Thymus (tissue), 11 donors: ENCODE measurements at regions not wholly inside any gene's neighbourhood (a gene's known extent, or its start where the extent isn't known, plus 50 kb on each side); places are given as distances from the start of the nearest gene placed in this dataset.

Source experiments
- DNase-seq, 9 donors: peaks; one replicate each; pipeline ENCODE4 v3.0.0-alpha.2; 2013; ENCODE audit warnings: low spot score in 9 of 9, low read depth in 6 of 9, missing footprints in 1 of 9
- H3K27ac ChIP-seq, 2 donors: one replicate each; pipeline ENCODE4 v1.5.1; 2013; ENCODE audit warnings: control low read depth in 1 of 2, low read depth in 1 of 2, low read length in 1 of 2, mild to moderate bottlenecking in 1 of 2, moderate library complexity in 1 of 2
- H3K27me3 ChIP-seq, 2 donors: one replicate each; pipeline ENCODE4 v1.5.1; 2013; ENCODE audit warnings: low read length in 1 of 2; ENCODE audit not compliant: control insufficient read depth in 2 of 2, insufficient read depth in 1 of 2
- H3K36me3 ChIP-seq, 2 donors: one replicate each; pipeline ENCODE4 v1.5.1; 2013; ENCODE audit warnings: low read length in 1 of 2, mild to moderate bottlenecking in 1 of 2, moderate library complexity in 1 of 2; ENCODE audit not compliant: control insufficient read depth in 2 of 2, insufficient read depth in 2 of 2
- H3K4me1 ChIP-seq, 2 donors: one replicate each; pipeline ENCODE4 v1.5.1; 2013; ENCODE audit warnings: low read length in 2 of 2; ENCODE audit not compliant: control insufficient read depth in 2 of 2, insufficient read depth in 2 of 2
- H3K4me3 ChIP-seq, 2 donors: one replicate each; pipeline ENCODE4 v1.5.1; 2013; ENCODE audit warnings: low read length in 2 of 2, control low read depth in 1 of 2, mild to moderate bottlenecking in 1 of 2
- H3K9me3 ChIP-seq, 2 donors: one replicate each; pipeline ENCODE4 v1.5.1; 2013; ENCODE audit warnings: low read length in 1 of 2, mild to moderate bottlenecking in 1 of 2; ENCODE audit not compliant: control insufficient read depth in 2 of 2, insufficient read depth in 1 of 2
- WGBS: extraction: QIAGEN DNeasy Blood & Tissue Kit; methylation state at CpG from one replicate; pipeline ENCODE4 v1.1.7; 2013; 5-methylcytosine and 5-hydroxymethylcytosine counted together
- donor health status: healthy.

- Histone ChIP-seq H3K9me3 (no peaks in the 10 kb centered on the region), H3K27me3 (no peaks in the 10 kb centered on the region), H3K4me1 (no peaks in the 10 kb centered on the region), H3K4me3 (no peak overlapping the region), H3K36me3 (no peaks in the 10 kb centered on the region), H3K27ac (no peak overlapping the region)
- WGBS: 90% methylated on average over 1 of the region's 1 CpG
- DNase-seq: no peak
Observed at GRCh38 chr12:90773491-90773890, 181.5 kb downstream of the CCER1 start.

- H3K27ac ChIP-seq: no peak overlapping the region
- H3K9me3 ChIP-seq: no peaks in the 10 kb centered on the region
- 44% methylated on average over 1 of the region's 1 CpG for WGBS
- no peaks in the 10 kb centered on the region for H3K4me1 ChIP-seq
- H3K36me3 ChIP-seq: no peaks in the 10 kb centered on the region
- no peak overlapping the region for H3K4me3 ChIP-seq
- no peaks in the 10 kb centered on the region for H3K27me3 ChIP-seq
- DNase-seq: no peak
Observed at GRCh38 chr12:90770861-90771260, 184.1 kb downstream of the CCER1 start.

GRCh38 chr12:90757957-90758356, 197.0 kb downstream of the CCER1 start:
- H3K4me3 ChIP-seq: no peak overlapping the region
- 80% methylated on average over 1 of the region's 1 CpG for WGBS
- H3K27ac ChIP-seq: no peak overlapping the region
- no peaks in the 10 kb centered on the region for H3K4me1 ChIP-seq
- peaks cover 0 to 6% of the 10 kb centered on the region in 2 donors for H3K9me3 ChIP-seq
- no peak for DNase-seq
- H3K27me3 ChIP-seq: no peaks in the 10 kb centered on the region
- no peaks in the 10 kb centered on the region for H3K36me3 ChIP-seq

GRCh38 chr12:90745211-90745610, 209.8 kb downstream of the CCER1 start:
- no peaks in the 10 kb centered on the region for H3K36me3 ChIP-seq
- no peaks in the 10 kb centered on the region for H3K4me1 ChIP-seq
- H3K27me3 ChIP-seq: no peaks in the 10 kb centered on the region
- WGBS: 92% methylated on average over 1 of the region's 1 CpG
- H3K27ac ChIP-seq: no peak overlapping the region
- H3K4me3 ChIP-seq: no peak overlapping the region
- no peak for DNase-seq
- H3K9me3 ChIP-seq: no peaks in the 10 kb centered on the region

GRCh38 chr12:90741611-90742010, 213.4 kb downstream of the CCER1 start:
- Histone ChIP-seq H3K4me1 (no peaks in the 10 kb centered on the region), H3K9me3 (no peaks in the 10 kb centered on the region), H3K27me3 (no peaks in the 10 kb centered on the region), H3K36me3 (no peaks in the 10 kb centered on the region), H3K4me3 (no peak overlapping the region), H3K27ac (no peak overlapping the region)
- 91% methylated on average over 4 of the region's 4 CpGs for WGBS
- DNase-seq: no peak

- Histone ChIP-seq H3K4me3 (no peak overlapping the region), H3K27ac (no peak overlapping the region), H3K4me1 (no peaks in the 10 kb centered on the region), H3K27me3 (no peaks in the 10 kb centered on the region), H3K36me3 (no peaks in the 10 kb centered on the region), H3K9me3 (no peaks in the 10 kb centered on the region)
- 92% methylated on average over 4 of the region's 4 CpGs for WGBS
- no peak for DNase-seq
Observed at GRCh38 chr12:90729736-90730135, 225.2 kb downstream of the CCER1 start.

GRCh38 chr12:90712671-90713070, 242.3 kb downstream of the CCER1 start:
- no peak for DNase-seq
- H3K27ac ChIP-seq: no peak overlapping the region
- no peaks in the 10 kb centered on the region for H3K9me3 ChIP-seq
- H3K36me3 ChIP-seq: no peaks in the 10 kb centered on the region
- H3K27me3 ChIP-seq: no peaks in the 10 kb centered on the region
- no peak overlapping the region for H3K4me3 ChIP-seq
- H3K4me1 ChIP-seq: no peaks in the 10 kb centered on the region
- 82% methylated on average over 2 of the region's 2 CpGs for WGBS

GRCh38 chr12:90710711-90711110, 244.3 kb downstream of the CCER1 start:
- Histone ChIP-seq H3K36me3 (no peaks in the 10 kb centered on the region), H3K27me3 (no peaks in the 10 kb centered on the region), H3K4me1 (no peaks in the 10 kb centered on the region), H3K4me3 (no peak overlapping the region), H3K9me3 (no peaks in the 10 kb centered on the region), H3K27ac (no peak overlapping the region)
- no peak for DNase-seq
- 96% methylated on average over 3 of the region's 3 CpGs for WGBS

GRCh38 chr12:90706036-90706435, 248.9 kb downstream of the CCER1 start:
- Histone ChIP-seq H3K4me1 (no peaks in the 10 kb centered on the region), H3K4me3 (no peak overlapping the region), H3K9me3 (no peaks in the 10 kb centered on the region), H3K36me3 (no peaks in the 10 kb centered on the region), H3K27ac (no peak overlapping the region), H3K27me3 (no peaks in the 10 kb centered on the region)
- no peak for DNase-seq
- 95% methylated on average over 10 of the region's 10 CpGs for WGBS

GRCh38 chr12:90695415-90695814, 259.6 kb downstream of the CCER1 start:
- H3K4me3 ChIP-seq: no peak overlapping the region
- H3K4me1 ChIP-seq: no peaks in the 10 kb centered on the region
- H3K36me3 ChIP-seq: no peaks in the 10 kb centered on the region
- no peaks in the 10 kb centered on the region for H3K9me3 ChIP-seq
- DNase-seq: no peak
- no peak overlapping the region for H3K27ac ChIP-seq
- H3K27me3 ChIP-seq: no peaks in the 10 kb centered on the region
- 90% methylated on average over 2 of the region's 2 CpGs for WGBS
